Kidney tubule cell (primary cell): ENCODE measurements at regions not wholly inside any gene's neighbourhood (a gene's known extent, or its start where the extent isn't known, plus 50 kb on each side); places are given as distances from the start of the nearest gene placed in this dataset.
"Not testable (repeated sequence)": the region's sequence is repeated elsewhere in the genome, so short reads cannot be mapped to it uniquely, and the experiment has no call there.

Source experiments
- DNase-seq: peaks from one replicate; pipeline ENCODE4 v3.0.0-alpha.2; 2018; ENCODE audit warnings: low spot score

GRCh38 chr20:4434681-4435080 lies 185.6 kb upstream of the ADRA1D start:
- no peak for DNase-seq

DNA sequence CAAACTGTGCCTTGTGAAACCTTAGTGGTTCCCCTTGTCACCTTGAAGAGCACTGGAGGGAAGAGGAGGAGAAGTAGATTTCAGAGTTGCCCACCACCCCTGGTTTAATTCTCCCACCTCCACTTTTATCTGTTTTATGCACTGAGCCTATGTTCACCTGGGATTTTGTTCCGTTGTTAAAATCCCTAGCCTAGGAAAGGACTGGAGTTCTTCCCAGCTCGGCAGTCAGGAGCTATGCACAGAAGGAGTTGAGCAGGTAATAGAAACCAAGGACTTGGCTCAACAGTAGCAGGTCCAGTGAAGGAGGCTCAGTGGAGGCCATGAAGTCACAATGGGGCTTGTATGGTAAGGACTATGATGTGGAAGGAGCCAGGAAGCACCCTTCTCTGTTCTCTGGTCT lies 182.4 kb upstream of the ADRA1D start:
- no peak for DNase-seq

DNA sequence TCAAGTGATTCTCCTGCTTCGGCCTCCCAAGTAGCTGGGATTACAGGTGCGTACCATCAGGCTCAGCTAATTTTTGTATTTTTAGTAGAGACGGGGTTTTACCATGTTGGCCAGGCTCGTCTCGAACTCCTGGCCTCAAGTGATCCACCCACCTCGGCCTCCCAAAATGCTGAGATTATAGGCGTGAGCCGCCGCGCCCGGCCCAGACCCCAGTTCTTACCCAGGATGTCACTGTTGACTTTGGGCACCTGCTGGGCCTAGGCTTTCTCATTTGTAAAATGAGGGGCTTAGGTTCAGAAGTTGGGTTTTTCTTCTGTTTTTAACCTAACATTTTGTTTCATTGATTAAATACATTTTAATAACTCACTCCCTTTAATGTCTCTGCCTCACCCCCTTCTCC lies 181.7 kb upstream of the ADRA1D start:
- not testable (repeated sequence) for DNase-seq

- DNase-seq, result no peak
Observed at GRCh38 chr20:4427940-4428586, 179.0 kb upstream of the ADRA1D start.

- DNase-seq, result no peak
Observed at GRCh38 chr20:4418141-4418540, 169.1 kb upstream of the ADRA1D start.

- DNase-seq, result no peak
Observed at GRCh38 chr20:4415281-4415680, 166.2 kb upstream of the ADRA1D start.

GRCh38 chr20:4413314-4414049 lies 164.4 kb upstream of the ADRA1D start:
- no peak for DNase-seq

GRCh38 chr20:4412216-4412615 lies 163.1 kb upstream of the ADRA1D start:
- no peak for DNase-seq

DNA sequence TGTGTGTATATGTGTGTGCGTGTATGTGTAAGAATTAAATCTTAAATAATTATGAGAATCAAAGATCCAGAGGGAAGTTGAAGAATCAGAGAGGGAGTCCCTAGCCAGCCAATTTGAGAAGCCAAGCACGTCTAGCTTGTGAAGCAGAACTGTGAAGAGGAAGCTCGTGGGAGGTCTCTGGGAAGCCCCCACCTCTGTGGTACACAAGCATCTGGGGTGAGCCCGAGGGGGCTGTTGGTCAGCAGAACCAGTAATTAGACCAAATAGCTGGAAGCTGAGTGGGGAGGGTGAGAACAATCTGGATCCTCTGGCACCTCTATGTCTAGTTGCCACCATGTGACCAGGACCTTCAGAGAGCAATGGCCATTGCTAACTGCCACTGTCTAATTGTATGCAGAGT lies 162.7 kb upstream of the ADRA1D start:
- no peak for DNase-seq

GRCh38 chr20:4406627-4407026 lies 157.5 kb upstream of the ADRA1D start:
- DNase-seq, result peak; percentile 8

DNA sequence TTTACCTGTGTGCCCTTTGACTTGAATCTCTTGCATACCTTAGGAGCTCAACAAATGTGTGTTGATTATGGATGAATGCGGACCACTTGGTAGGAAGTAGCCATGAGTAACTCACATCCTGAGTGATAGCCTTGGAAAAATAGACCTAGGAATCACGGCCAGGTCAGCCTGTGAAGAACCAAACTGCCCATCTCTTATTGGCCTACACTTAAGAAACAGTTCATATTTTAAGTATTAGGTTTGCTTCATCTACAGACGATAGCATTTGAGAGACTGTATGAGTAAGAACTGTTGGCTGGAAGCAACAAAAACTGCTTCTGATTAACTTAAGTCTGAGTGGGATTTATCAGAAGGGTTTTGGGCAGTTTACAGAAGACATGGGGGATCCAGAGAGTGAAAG lies 152.5 kb upstream of the ADRA1D start:
- DNase-seq, result no peak

DNA sequence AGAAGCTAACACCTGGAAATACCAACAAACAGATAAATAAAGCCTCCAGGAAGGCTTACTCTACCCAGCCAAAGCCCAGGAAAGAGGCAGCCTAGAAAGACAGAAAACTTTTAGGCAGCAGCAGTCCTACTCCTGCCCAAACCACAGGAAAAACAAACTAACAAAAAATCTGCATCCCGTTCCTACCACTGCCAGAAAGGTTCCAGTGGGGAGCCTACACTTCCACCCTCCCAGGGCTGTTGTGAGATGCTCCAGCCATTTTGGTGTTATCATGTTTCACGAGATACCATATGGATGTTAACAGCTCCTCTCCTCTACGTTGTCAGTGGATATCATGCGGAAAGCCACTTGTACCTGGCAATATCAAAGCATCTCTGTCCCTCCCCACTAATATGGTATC lies 135.9 kb upstream of the ADRA1D start:
- DNase-seq, result no peak

- no peak for DNase-seq
Observed at GRCh38 chr20:4383961-4384360, 134.9 kb upstream of the ADRA1D start.

- DNase-seq, result no peak
Observed at GRCh38 chr20:4375881-4376280, 126.8 kb upstream of the ADRA1D start.

GRCh38 chr20:4373454-4373853 lies 124.4 kb upstream of the ADRA1D start:
- DNase-seq, result no peak

GRCh38 chr20:4371623-4372251 lies 122.7 kb upstream of the ADRA1D start:
- DNase-seq, result no peak

DNA sequence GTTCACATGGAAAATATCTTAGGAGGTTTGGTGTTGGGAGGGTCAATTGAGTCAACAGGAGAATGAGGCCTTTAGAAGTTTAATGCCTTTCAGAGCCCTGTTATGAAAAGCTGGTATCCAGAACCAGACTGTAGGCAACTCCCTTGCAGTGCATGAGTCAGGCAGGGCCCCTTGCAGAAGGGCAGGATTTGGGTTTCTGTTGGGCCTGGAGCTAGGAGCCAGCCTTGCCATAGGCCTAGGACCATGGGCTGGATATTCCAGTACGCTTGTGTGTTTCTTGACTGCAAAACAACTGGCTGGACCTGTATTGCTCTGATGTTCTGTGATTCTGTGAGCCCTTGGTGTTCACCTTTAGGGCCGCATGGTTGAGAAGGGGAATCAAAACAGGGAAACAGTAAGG lies 121.8 kb upstream of the ADRA1D start:
- DNase-seq, result no peak

GRCh38 chr20:4369798-4370124 lies 120.7 kb upstream of the ADRA1D start:
- DNase-seq, result no peak

DNA sequence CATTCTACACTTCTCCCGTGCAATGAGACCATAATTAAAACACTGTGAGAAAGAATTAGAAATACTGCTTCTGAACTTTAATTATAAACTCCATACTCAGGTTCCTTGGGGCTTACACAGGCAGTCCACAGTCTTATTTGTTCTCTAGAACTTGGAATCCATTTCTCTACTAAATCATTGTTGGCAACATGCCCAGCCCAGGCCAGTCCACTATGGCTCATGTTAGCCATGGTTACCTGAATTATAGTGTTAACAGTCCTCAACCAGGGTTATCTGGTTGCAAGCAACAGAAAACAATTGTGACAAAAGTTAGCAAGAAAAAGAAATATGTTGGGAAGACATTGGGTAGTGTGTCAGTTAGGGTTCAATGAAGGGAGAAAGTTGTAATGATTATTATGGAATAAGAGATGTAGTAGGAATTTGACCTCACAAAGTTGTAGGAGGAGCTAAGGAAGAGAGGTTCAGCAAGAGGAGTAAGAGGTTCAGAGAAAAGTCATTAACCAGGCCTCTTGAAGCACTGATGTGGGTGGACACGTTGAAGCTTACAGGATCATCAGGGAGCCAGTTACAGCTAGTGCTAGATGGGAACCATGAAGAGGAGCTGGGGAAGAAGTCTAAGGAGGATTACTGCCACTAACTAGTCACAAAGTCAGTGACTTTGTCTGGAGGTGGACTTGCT lies 120.2 kb upstream of the ADRA1D start:
- no peak for DNase-seq

DNA sequence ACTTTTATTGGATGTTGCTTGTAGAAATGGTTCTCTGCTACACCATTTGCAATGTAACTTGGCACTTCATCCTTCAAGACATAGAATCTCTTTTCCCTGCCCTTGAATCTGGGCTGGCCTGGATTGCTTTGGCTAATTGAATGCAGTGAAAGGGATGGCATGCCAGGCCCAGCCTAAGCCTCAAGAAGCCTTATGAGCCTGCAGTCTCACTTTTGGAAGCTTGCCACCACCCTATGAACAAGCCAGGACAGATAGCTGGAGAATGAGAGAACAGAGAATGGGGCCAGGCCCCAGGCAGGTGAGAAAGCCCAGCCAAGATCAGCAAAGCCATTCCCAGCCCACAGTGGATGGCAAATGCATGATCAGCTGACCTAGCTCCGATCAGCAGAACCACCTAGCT lies 117.0 kb upstream of the ADRA1D start:
- DNase-seq, result no peak

- DNase-seq, result no peak
Observed at GRCh38 chr20:4358552-4358951, 109.5 kb upstream of the ADRA1D start.

DNA sequence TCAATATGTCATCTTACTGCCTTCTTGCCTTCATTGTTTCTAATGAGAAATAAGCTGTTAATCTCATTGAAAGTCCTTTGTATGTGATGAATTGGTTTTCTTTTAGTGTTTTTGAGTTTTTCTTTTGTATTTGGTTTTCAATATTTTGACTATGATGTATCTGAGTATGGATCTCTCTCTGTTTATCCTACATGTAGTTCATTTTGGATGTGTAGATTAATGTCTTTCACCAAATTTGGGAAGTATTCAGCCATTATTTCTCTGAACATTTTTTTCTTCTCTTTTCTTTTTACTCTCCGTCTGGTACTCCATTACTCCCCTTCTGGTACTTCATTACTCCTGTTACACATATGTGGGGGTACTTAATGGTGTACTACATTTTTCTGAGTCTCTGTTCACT lies 103.3 kb upstream of the ADRA1D start:
- DNase-seq, result no peak

DNA sequence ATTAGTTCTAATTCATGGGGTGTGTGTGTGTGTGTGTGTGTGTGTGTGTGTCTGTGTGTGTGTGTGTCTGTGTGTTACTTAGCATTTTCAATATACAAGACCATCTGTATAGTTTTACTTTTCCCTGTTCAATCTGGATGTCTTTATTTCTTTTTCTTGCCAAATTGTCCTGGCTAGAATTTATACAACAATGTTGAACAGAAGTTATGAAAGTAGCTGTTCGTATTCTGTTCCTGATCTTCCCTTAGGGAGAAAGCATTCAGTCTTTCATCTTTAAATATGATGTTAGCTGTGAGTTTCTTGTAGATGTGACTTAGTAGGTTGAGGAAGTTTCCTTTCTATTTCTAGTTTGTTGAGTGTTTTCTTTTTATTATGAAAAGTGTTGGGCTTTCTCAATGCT lies 101.0 kb upstream of the ADRA1D start:
- no peak for DNase-seq
